Head of caudate nucleus (tissue), 42 donors: ENCODE measurements at regions not wholly inside any gene's neighbourhood (a gene's known extent, or its start where the extent isn't known, plus 50 kb on each side); places are given as distances from the start of the nearest gene placed in this dataset.
"Not testable (repeated sequence)": the region's sequence is repeated elsewhere in the genome, so short reads cannot be mapped to it uniquely, and the experiment has no call there.

Source experiments
- DNase-seq, 42 donors: peaks; one replicate each; pipeline versions ENCODE4 v3.0.0 to v3.0.0-alpha.2; 2020 to 2021; ENCODE audit warnings: mixed read lengths in 7 of 42
- intact Hi-C: fragments of 100-400 bp; cut with DNase I; formaldehyde crosslinking; loops from one replicate; pipeline ENCODE4 v1.15.0; 2022

- no peak for DNase-seq
- intact Hi-C loops, result no loop called here
Measured at GRCh38 chr1:200496937-200497336, 87.1 kb upstream of the ZNF281 start.

- intact Hi-C loops, result no loop called here
- no peak for DNase-seq
Measured at GRCh38 chr1:200495901-200496300, 86.1 kb upstream of the ZNF281 start.

GRCh38 chr1:200493344-200493743 is 83.5 kb upstream of the ZNF281 start:
- DNase-seq, result no peak
- intact Hi-C loops, result no loop called here

- DNase-seq, result no peak
- intact Hi-C loops, result no loop called here
Measured at GRCh38 chr1:200491103-200491502, 81.3 kb upstream of the ZNF281 start.

DNA sequence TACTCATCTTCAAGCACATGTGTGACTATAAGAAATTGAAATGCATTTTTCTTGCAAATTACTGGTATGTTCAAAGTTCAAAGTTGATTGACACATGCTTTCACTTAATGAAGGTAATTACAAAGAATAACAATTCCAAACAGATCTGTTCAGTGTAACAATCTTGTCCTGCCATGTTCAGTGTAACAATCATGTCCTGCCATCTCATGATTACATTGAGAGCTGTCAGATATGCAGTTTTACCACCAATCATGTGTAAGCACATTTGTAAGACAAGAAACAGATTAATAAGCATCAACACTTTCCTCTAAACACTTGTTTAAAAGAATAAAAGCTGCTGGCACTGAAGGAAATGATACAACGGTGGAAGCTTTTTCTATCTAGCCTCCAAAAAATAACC is 80.3 kb upstream of the ZNF281 start:
- DNase-seq, result no peak
- intact Hi-C loops, result no loop called here

DNA sequence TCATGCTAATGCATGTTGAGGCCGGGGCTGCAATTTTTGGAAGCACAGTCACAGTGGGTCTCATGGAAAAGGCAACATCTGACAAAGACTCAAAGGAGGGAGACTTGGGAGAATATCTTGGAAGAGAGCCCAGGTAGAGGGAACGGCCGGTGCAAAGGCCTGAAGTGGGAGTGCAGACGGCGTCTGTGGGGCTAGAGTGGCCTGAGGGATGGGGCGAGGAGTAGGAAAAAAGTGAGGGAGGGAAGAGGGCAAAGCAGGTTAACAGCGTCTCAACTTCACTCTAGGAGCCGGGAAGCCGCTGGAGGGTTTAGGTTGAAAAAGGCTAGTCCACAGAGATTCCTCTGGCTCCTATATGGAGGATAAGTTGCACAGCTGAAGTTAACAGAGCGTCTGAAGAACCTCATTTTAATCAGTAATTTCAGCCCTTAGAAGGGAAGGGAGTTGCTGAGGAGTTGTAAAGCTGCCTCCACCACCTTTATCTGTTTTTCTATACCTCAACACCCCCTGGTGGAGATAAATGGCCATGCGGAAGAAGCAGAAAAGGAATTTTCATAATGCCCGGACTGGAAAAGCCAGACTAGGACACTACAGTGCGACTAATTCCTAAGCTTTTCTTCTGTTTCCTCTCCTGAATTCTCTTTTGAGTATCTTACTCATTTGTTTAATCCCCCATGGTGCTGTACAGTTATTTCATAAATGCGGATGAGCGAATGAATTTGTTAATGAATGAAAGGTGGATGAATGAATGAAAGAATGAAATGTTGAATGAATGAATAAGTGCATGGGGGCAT is 78.7 kb upstream of the ZNF281 start:
- intact Hi-C loops, result loop anchor here (5.0 to 10.0 kb wide), 2 partner anchors 211 to 804 kb away; no protein-coding TSS in a partner anchor
- DNase-seq, result peak in 37 of 42 donors; percentile 14 to 89 (median 68)

GRCh38 chr1:200487650-200488049 is 77.8 kb upstream of the ZNF281 start:
- intact Hi-C loops, result loop anchor here (5.0 to 10.0 kb wide), 2 partner anchors 210 to 803 kb away; no protein-coding TSS in a partner anchor
- no peak for DNase-seq

- intact Hi-C loops, result loop anchor here (5.0 to 10.0 kb wide), 2 partner anchors 209 to 802 kb away; no protein-coding TSS in a partner anchor
- DNase-seq, result no peak
Measured at GRCh38 chr1:200486634-200487033, 76.8 kb upstream of the ZNF281 start.

GRCh38 chr1:200484438-200484946 is 74.7 kb upstream of the ZNF281 start:
- intact Hi-C loops, result loop anchor here (10.0 kb wide), 1 partner anchor 800 kb away; no protein-coding TSS in a partner anchor

GRCh38 chr1:200483491-200484143 is 73.8 kb upstream of the ZNF281 start:
- no peak for DNase-seq

More at GRCh38 chr1:200484438-200484946, 74.7 kb upstream of the ZNF281 start:
- not testable (repeated sequence) for DNase-seq

DNA sequence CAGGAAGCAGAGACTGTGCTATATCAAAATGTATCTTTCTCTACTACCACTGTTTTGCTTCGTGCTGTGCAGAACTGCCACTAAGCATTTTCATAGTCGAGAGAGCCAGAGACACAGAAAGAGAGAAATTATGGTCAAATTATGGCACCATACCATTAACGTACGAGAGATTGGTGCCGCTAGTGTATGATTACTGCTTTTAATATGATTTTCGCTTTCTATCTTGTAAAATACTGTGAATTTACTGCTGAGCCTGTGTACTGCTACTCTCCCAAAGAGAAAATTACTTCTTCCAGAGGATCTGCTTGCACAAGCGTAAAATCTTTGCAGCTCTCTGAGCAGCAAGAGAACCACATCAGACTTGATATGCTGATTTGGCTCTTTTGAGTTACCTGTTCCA is 71.1 kb upstream of the ZNF281 start:
- intact Hi-C loops, result loop anchor here (10.0 kb wide), 1 partner anchor 796 kb away; no protein-coding TSS in a partner anchor

More at GRCh38 chr1:200483491-200484143, 73.8 kb upstream of the ZNF281 start:
- intact Hi-C loops, result loop anchor here (10.0 kb wide), 1 partner anchor 799 kb away; no protein-coding TSS in a partner anchor

GRCh38 chr1:200479816-200480215 is 70.0 kb upstream of the ZNF281 start:
- intact Hi-C loops, result loop anchor here (10.0 kb wide), 1 partner anchor 795 kb away; no protein-coding TSS in a partner anchor
- no peak for DNase-seq

More for the DNA sequence above, 71.1 kb upstream of the ZNF281 start:
- DNase-seq, result no peak

GRCh38 chr1:200478945-200479558 is 69.2 kb upstream of the ZNF281 start:
- intact Hi-C loops, result no loop called here
- DNase-seq, result no peak

DNA sequence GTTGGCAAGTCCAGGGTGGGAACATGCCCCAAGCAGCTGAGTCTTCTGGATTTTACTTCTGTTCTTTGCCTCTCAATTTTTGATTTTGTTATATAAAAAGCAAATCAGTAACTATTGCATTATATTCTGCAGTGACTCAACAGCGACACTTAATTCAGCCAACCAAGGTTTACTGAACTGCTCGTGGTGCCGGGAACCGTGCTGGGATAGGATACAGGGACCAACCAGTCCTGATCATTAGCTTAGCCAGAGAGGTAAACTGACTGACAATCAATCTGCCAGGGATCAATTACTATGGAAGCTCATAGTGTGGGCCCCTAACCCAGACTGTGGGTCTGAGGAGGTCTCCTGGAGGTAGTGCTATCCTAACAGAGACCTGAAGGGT is 68.4 kb upstream of the ZNF281 start:
- DNase-seq, result no peak
- intact Hi-C loops, result no loop called here

DNA sequence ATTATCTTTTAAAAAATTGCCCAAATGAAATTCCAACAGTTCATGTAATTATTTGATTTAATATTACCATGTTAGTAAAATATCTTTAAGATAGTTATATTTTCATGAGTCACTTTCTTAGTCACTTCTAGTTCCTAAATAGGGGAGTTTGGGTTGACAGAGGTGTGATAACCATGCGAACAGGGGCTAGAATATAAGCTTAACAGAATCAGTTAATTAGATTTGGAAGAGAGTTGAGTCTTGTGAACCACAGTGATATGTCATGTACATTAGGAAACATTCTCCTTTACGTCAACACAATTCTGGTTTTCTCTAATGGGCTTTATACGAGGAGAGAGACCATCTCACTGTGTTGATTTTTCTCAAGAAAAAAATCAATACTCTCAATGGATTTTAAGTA is 64.8 kb upstream of the ZNF281 start:
- intact Hi-C loops, result no loop called here
- DNase-seq, result no peak

DNA sequence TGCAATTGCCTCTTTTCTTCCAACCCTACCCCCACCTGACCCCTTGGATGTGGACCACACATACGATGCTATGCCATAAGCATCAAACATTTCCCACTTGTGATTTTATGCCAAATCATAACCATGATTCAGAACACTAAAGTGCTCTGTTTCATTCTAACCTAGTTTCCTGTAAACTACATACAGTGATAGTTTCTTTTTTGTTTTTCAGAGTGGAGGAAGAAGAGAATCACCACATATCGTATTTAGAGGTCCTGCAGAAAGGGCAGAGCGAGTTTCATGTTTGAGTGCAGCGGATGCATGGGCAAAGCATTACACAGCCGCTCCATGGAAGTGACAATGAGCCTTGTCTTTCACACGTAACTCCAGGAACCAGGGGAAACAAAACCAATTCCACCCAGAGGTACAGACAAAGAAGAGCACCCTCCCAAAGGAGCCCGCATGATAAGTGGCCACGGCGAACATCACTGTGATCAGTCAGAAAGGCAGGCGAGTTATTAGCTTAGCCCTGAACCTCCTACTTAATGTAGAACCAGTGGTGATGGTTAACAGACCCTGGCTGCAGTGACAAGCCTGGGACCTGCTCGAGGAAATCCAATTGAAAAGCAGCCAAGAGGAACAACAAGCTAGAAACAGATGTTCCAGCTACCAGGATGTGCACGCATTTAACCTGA is 64.0 kb upstream of the ZNF281 start:
- intact Hi-C loops, result no loop called here
- peak in 2 of 42 donors; percentile 7 to 36 for DNase-seq

GRCh38 chr1:200471739-200472138 is 61.9 kb upstream of the ZNF281 start:
- DNase-seq, result no peak

DNA sequence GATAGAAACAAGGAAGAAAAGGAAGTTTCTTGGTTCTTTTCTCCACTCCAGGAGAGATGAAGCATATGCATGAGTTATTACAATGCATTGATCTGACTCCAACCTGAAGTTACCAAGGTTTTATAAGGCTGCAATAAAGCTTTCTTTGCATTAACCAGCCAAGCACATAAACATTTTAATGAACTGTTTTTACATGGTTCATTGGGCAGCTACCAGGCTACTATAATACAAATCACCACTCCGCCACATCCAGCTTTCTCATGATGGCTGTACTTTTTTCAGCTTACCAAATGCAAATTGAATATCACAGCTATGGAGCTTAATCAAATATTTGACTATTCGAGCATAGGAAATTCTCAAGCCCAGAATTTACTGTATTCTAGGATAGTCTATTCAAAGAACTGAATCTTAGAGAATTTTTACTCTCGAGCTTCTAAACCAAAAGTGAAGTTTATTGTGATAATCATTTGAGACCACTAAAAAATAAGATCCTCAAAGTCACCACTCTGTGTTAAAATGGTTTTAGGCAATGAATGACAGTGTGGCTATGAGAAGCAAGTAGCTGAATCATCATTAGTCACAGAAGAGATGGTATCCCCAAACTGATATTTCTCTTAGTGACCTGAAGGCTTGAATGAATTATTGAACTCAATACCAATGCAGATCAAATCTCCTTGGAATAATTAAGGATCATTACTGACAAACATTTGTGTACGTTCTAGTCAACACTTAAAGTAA is 58.6 kb upstream of the ZNF281 start:
- DNase-seq, result no peak
- intact Hi-C loops, result no loop called here

More at GRCh38 chr1:200471739-200472138, 61.9 kb upstream of the ZNF281 start:
- intact Hi-C loops, result no loop called here
